ENCODE measurements at regions not wholly inside any gene's neighbourhood (a gene's known extent, or its start where the extent isn't known, plus 50 kb on each side); places are given as distances from the start of the nearest gene placed in this dataset.
"Not testable (repeated sequence)": the region's sequence is repeated elsewhere in the genome, so short reads cannot be mapped to it uniquely, and the experiment has no call there.

GRCh38 chr22:26804911-26805539 is 147.6 kb downstream of the MIAT start:
- no peak for DNase-seq (ENCODE audit: low read depth in 1 of 2, low spot score in 1 of 2)

- DNase-seq (ENCODE audit: low read depth in 1 of 2, low spot score in 1 of 2): no peak
Measured at GRCh38 chr22:26806445-26807175, 149.2 kb downstream of the MIAT start.

- DNase-seq (ENCODE audit: low read depth in 1 of 2, low spot score in 1 of 2): no peak
Measured at GRCh38 chr22:26811647-26811992, 154.2 kb downstream of the MIAT start.

GRCh38 chr22:26812731-26813130 is 155.3 kb downstream of the MIAT start:
- DNase-seq (ENCODE audit: low read depth in 1 of 2, low spot score in 1 of 2): no peak

- DNase-seq (ENCODE audit: low read depth in 1 of 2, low spot score in 1 of 2): no peak
Measured at GRCh38 chr22:26816726-26817125, 159.3 kb downstream of the MIAT start.

- DNase-seq (ENCODE audit: low read depth in 1 of 2, low spot score in 1 of 2): no peak
Measured at GRCh38 chr22:26817926-26818325, 160.5 kb downstream of the MIAT start.

- no peak for DNase-seq (ENCODE audit: low read depth in 1 of 2, low spot score in 1 of 2)
Measured at GRCh38 chr22:26821854-26822253, 164.5 kb downstream of the MIAT start.

- DNase-seq (ENCODE audit: low read depth in 1 of 2, low spot score in 1 of 2): no peak
Measured at GRCh38 chr22:26822313-26822712, 164.9 kb downstream of the MIAT start.

GRCh38 chr22:26823966-26824365 is 166.6 kb downstream of the MIAT start:
- no peak for DNase-seq (ENCODE audit: low read depth in 1 of 2, low spot score in 1 of 2)

GRCh38 chr22:26825960-26826935 is 168.9 kb downstream of the MIAT start:
- no peak for DNase-seq (ENCODE audit: low read depth in 1 of 2, low spot score in 1 of 2)

- no peak for DNase-seq (ENCODE audit: low read depth in 1 of 2, low spot score in 1 of 2)
Measured at GRCh38 chr22:26827611-26828010, 170.2 kb downstream of the MIAT start.

GRCh38 chr22:26828311-26828710 is 170.9 kb downstream of the MIAT start:
- no peak for DNase-seq (ENCODE audit: low read depth in 1 of 2, low spot score in 1 of 2)

- no peak for DNase-seq (ENCODE audit: low read depth in 1 of 2, low spot score in 1 of 2)
Measured at GRCh38 chr22:26830837-26831236, 173.4 kb downstream of the MIAT start.

GRCh38 chr22:26835023-26835422 is 177.6 kb downstream of the MIAT start:
- DNase-seq (ENCODE audit: low read depth in 1 of 2, low spot score in 1 of 2): no peak

- no peak for DNase-seq (ENCODE audit: low read depth in 1 of 2, low spot score in 1 of 2)
Measured at GRCh38 chr22:26835929-26836528, 178.6 kb downstream of the MIAT start.

GRCh38 chr22:26837784-26838470 is 180.5 kb downstream of the MIAT start:
- DNase-seq (ENCODE audit: low read depth in 1 of 2, low spot score in 1 of 2): no peak

- DNase-seq (ENCODE audit: low read depth in 1 of 2, low spot score in 1 of 2): no peak
Measured at GRCh38 chr22:26838471-26838825, 181.1 kb downstream of the MIAT start.

- no peak for DNase-seq (ENCODE audit: low read depth in 1 of 2, low spot score in 1 of 2)
Measured at GRCh38 chr22:26839216-26839615, 181.8 kb downstream of the MIAT start.

GRCh38 chr22:26840770-26841169 is 183.4 kb downstream of the MIAT start:
- not testable (repeated sequence) for DNase-seq (ENCODE audit: low read depth in 1 of 2, low spot score in 1 of 2)

GRCh38 chr22:26842103-26842502 is 184.7 kb downstream of the MIAT start:
- no peak for DNase-seq (ENCODE audit: low read depth in 1 of 2, low spot score in 1 of 2)

Data from stimulated activated CD4-positive, alpha-beta T cell treated with anti-CD3 and anti-CD28 coated beads, Interleukin-15, amount 100 ng/mL, for 1 hour (primary cell).